SK-N-DZ (cell line): ENCODE measurements at regions not wholly inside any gene's neighbourhood (a gene's known extent, or its start where the extent isn't known, plus 50 kb on each side); places are given as distances from the start of the nearest gene placed in this dataset.
"Not testable (repeated sequence)": the region's sequence is repeated elsewhere in the genome, so short reads cannot be mapped to it uniquely, and the experiment has no call there.

Source experiments
- DNase-seq: peaks from one replicate; pipeline ENCODE4 v3.0.0-alpha.2; 2015; ENCODE audit warnings: low spot score

- no peak for DNase-seq
Observed at GRCh38 chr14:39682582-39682981, 250.3 kb upstream of the FBXO33 start.

- DNase-seq: no peak
Observed at GRCh38 chr14:39681782-39682399, 249.7 kb upstream of the FBXO33 start.

- no peak for DNase-seq
Observed at GRCh38 chr14:39680777-39681176, 248.5 kb upstream of the FBXO33 start.

GRCh38 chr14:39673734-39674133 is 241.5 kb upstream of the FBXO33 start:
- no peak for DNase-seq

GRCh38 chr14:39673270-39673711 is 241.1 kb upstream of the FBXO33 start:
- no peak for DNase-seq

- no peak for DNase-seq
Observed at GRCh38 chr14:39668449-39668848, 236.2 kb upstream of the FBXO33 start.

- DNase-seq: no peak
Observed at GRCh38 chr14:39666386-39666785, 234.2 kb upstream of the FBXO33 start.

GRCh38 chr14:39665075-39665475 is 232.8 kb upstream of the FBXO33 start:
- DNase-seq: no peak

- DNase-seq: no peak
Observed at GRCh38 chr14:39664646-39665045, 232.4 kb upstream of the FBXO33 start.

GRCh38 chr14:39641224-39641623 is 209.0 kb upstream of the FBXO33 start:
- no peak for DNase-seq

- not testable (repeated sequence) for DNase-seq
Observed at GRCh38 chr14:39639009-39639408, 206.8 kb upstream of the FBXO33 start.

- DNase-seq: no peak
Observed at GRCh38 chr14:39628087-39628486, 195.9 kb upstream of the FBXO33 start.

GRCh38 chr14:39626589-39627576 is 194.7 kb upstream of the FBXO33 start:
- no peak for DNase-seq

GRCh38 chr14:39621678-39622077 is 189.4 kb upstream of the FBXO33 start:
- DNase-seq: no peak

GRCh38 chr14:39621223-39621622 is 189.0 kb upstream of the FBXO33 start:
- DNase-seq: no peak

GRCh38 chr14:39617537-39617936 is 185.3 kb upstream of the FBXO33 start:
- no peak for DNase-seq

GRCh38 chr14:39615352-39615751 is 183.1 kb upstream of the FBXO33 start:
- no peak for DNase-seq

- no peak for DNase-seq
Observed at GRCh38 chr14:39614297-39614923, 182.2 kb upstream of the FBXO33 start.

GRCh38 chr14:39609119-39609518 is 176.9 kb upstream of the FBXO33 start:
- no peak for DNase-seq

GRCh38 chr14:39607978-39608377 is 175.7 kb upstream of the FBXO33 start:
- DNase-seq: no peak

GRCh38 chr14:39603942-39604341 is 171.7 kb upstream of the FBXO33 start:
- no peak for DNase-seq

- no peak for DNase-seq
Observed at GRCh38 chr14:39593377-39593776, 161.1 kb upstream of the FBXO33 start.
